GM12878 (cell line): ENCODE measurements at regions not wholly inside any gene's neighbourhood (a gene's known extent, or its start where the extent isn't known, plus 50 kb on each side); places are given as distances from the start of the nearest gene placed in this dataset.

Experiments
- ATAC-seq: fragments of 200-7000 bp; cut with Tn5 transposase; 3 replicates; pipeline ENCODE4 v1.9.1; 2020; ENCODE audit warnings: mild to moderate bottlenecking, moderate library complexity
- BruUV-seq: library from RNA; stranded (reverse); fragments of 400-500 nt; replicated peaks from 2 replicates; lab custom pipeline; 2021; lab: Mats Ljungman, UMichigan
- CTCF ChIA-PET: fragments of 300-600 bp; sonication (Branson Sonifier 250); formaldehyde crosslinking; extraction: SDS; loops from one replicate; lab custom pipeline; 2021; ENCODE audit warnings: inconsistent platforms; lab: Yijun Ruan, JAX
- POLR2A ChIA-PET: fragments of 350-600 bp; formaldehyde crosslinking; extraction: SDS; loops from one replicate; lab custom pipeline; 2021; ENCODE audit warnings: inconsistent platforms; lab: Charles Lee
- RAD21 ChIA-PET: fragments of 300-600 bp; sonication (Branson Sonifier 250); formaldehyde crosslinking; loops from one replicate; lab custom pipeline; 2023; ENCODE audit warnings: antibody characterized with exemption; ENCODE audit not compliant: unreplicated experiment; lab: Charles Lee
- SMC1A ChIA-PET: fragments of 300-600 bp; sonication (Branson Sonifier 250); formaldehyde crosslinking; loops from one replicate; lab custom pipeline; 2023; ENCODE audit not compliant: unreplicated experiment, uncharacterized antibody; lab: Charles Lee
- DNase-seq: peaks from one replicate; pipeline ENCODE4 v3.0.0-alpha.2; 2011; ENCODE audit warnings: low read depth, low spot score
- FAIRE-seq: peaks from 3 replicates; lab custom pipeline; 2011; peaks lifted over from hg19 to GRCh38; lab: Jason Lieb, UNC
- H2AFZ ChIP-seq: 2 replicates; pipeline ENCODE4 v1.6.0; 2011; ENCODE audit warnings: low read depth, low read length, control low read depth; ENCODE audit not compliant: control insufficient read depth
- H3K27ac ChIP-seq: 2 replicates; pipeline ENCODE4 v1.5.1; 2011; ENCODE audit warnings: control low read depth; ENCODE audit not compliant: control insufficient read depth, insufficient read depth
- H3K27me3 ChIP-seq, 2 experiments: replicated peaks in 1 of 2; 2 replicates each; pipeline versions ENCODE4 v1.6.0 to v1.6.1; 2011; ENCODE audit warnings: low read length in 1 of 2; ENCODE audit not compliant: control insufficient read depth in 2 of 2, insufficient read depth in 2 of 2
- H3K36me3 ChIP-seq, 2 experiments: 2 replicates each; pipeline ENCODE4 v1.5.1; 2011; ENCODE audit warnings: low read length in 1 of 2; ENCODE audit not compliant: control insufficient read depth in 2 of 2, insufficient read depth in 2 of 2
- H3K4me1 ChIP-seq: 2 replicates; pipeline ENCODE4 v1.6.1; 2011; ENCODE audit warnings: mild to moderate bottlenecking, low read length, moderate library complexity, mixed read lengths; ENCODE audit not compliant: control insufficient read depth, insufficient read depth
- H3K4me2 ChIP-seq: 2 replicates; pipeline ENCODE4 v1.6.0; 2011; ENCODE audit warnings: control low read depth; ENCODE audit not compliant: control insufficient read depth, insufficient read depth
- H3K4me3 ChIP-seq: fragments of 200-600 bp; sonication (generic); 2 replicates; pipeline ENCODE4 v1.5.1; 2016
- H3K79me2 ChIP-seq: 2 replicates; pipeline ENCODE4 v1.6.0; 2011; ENCODE audit warnings: low read length; ENCODE audit not compliant: control insufficient read depth, insufficient read depth
- H3K9ac ChIP-seq: 2 replicates; pipeline ENCODE4 v1.8.0; 2011; ENCODE audit warnings: low read length, control low read depth, mixed read lengths; ENCODE audit not compliant: control insufficient read depth, insufficient read depth
- H3K9me3 ChIP-seq: replicated peaks from 3 replicates; pipeline ENCODE4 v1.5.1; 2011; ENCODE audit warnings: mild to moderate bottlenecking, low read length; ENCODE audit not compliant: control insufficient read depth, insufficient read depth
- H4K20me1 ChIP-seq: 2 replicates; pipeline ENCODE4 v1.6.0; 2011; ENCODE audit not compliant: control insufficient read depth, insufficient read depth
- SUZ12 ChIP-seq: fragments of 200-600 bp; sonication (generic); IDR thresholded peaks from one replicate; pipeline ENCODE4 v1.6.1; 2018; ENCODE audit warnings: antibody characterized with exemption, mild to moderate bottlenecking; ENCODE audit not compliant: unreplicated experiment
- WGBS: methylation state at CpG from one replicate; pipeline ENCODE4 v1.1.6; 2016; ENCODE audit warnings: low lambda C conversion rate; ENCODE audit not compliant: insufficient replicate concordance, insufficient coverage; ENCODE audit errors: missing lambda C conversion rate; 5-methylcytosine and 5-hydroxymethylcytosine counted together
- in situ Hi-C: fragments of 300-500 bp; cut with MboI; formaldehyde crosslinking; loops from 9 replicates; pipeline ENCODE4 v1.14.3; 2018; ENCODE audit warnings: mixed read lengths
- intact Hi-C: fragments of 100-400 bp; cut with micrococcal nuclease; formaldehyde crosslinking; loops from one replicate; pipeline ENCODE4 v1.14.2; 2022; ENCODE audit not compliant: unreplicated experiment
- TF ChIP-seq, protein P1 (sequence below): fragments of 450-650 bp; IDR thresholded peaks from 2 replicates; pipeline ENCODE4 v1.6.1; 2018; ENCODE audit warnings: borderline replicate concordance, mild to moderate bottlenecking; ENCODE audit not compliant: partially characterized antibody
- TF ChIP-seq, protein P2 (sequence below): IDR thresholded peaks from 2 replicates; pipeline ENCODE4 v1.6.1; 2012; ENCODE audit warnings: mild to moderate bottlenecking, low read depth, low read length
- TF ChIP-seq, protein P3 (sequence below): IDR thresholded peaks from 2 replicates; pipeline ENCODE4 v1.6.1; 2012; ENCODE audit warnings: low read length, inconsistent platforms

DNA sequence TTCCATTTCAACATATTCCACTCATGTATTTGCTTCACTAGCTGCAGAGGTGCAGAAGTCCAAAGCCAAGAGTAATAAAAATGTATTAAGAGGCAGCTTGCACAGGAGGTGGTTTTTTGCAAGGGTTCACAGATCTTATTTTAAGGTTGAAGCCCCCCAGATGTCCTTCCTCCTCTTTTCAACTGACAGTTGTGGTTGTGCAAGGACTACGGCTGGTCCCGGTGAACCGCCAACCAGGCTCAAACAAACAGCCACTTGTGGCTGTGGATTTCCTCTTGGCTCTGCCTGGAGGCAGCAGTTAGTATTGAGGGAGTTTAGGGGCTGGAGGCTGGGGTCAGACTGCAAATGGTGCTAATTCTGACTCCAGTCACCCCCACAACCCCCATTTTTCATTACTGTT lies 240.7 kb upstream of the TBC1D5 start (continued):
- TF ChIP-seq, protein P1, sequence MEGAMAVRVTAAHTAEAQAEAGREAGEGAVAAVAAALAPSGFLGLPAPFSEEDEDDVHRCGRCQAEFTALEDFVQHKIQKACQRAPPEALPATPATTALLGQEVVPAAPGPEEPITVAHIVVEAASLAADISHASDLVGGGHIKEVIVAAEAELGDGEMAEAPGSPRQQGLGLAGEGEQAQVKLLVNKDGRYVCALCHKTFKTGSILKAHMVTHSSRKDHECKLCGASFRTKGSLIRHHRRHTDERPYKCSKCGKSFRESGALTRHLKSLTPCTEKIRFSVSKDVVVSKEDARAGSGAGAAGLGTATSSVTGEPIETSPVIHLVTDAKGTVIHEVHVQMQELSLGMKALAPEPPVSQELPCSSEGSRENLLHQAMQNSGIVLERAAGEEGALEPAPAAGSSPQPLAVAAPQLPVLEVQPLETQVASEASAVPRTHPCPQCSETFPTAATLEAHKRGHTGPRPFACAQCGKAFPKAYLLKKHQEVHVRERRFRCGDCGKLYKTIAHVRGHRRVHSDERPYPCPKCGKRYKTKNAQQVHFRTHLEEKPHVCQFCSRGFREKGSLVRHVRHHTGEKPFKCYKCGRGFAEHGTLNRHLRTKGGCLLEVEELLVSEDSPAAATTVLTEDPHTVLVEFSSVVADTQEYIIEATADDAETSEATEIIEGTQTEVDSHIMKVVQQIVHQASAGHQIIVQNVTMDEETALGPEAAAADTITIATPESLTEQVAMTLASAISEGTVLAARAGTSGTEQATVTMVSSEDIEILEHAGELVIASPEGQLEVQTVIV, result no peak
- TF ChIP-seq SUZ12, result no peak
- TF ChIP-seq, protein P2, sequence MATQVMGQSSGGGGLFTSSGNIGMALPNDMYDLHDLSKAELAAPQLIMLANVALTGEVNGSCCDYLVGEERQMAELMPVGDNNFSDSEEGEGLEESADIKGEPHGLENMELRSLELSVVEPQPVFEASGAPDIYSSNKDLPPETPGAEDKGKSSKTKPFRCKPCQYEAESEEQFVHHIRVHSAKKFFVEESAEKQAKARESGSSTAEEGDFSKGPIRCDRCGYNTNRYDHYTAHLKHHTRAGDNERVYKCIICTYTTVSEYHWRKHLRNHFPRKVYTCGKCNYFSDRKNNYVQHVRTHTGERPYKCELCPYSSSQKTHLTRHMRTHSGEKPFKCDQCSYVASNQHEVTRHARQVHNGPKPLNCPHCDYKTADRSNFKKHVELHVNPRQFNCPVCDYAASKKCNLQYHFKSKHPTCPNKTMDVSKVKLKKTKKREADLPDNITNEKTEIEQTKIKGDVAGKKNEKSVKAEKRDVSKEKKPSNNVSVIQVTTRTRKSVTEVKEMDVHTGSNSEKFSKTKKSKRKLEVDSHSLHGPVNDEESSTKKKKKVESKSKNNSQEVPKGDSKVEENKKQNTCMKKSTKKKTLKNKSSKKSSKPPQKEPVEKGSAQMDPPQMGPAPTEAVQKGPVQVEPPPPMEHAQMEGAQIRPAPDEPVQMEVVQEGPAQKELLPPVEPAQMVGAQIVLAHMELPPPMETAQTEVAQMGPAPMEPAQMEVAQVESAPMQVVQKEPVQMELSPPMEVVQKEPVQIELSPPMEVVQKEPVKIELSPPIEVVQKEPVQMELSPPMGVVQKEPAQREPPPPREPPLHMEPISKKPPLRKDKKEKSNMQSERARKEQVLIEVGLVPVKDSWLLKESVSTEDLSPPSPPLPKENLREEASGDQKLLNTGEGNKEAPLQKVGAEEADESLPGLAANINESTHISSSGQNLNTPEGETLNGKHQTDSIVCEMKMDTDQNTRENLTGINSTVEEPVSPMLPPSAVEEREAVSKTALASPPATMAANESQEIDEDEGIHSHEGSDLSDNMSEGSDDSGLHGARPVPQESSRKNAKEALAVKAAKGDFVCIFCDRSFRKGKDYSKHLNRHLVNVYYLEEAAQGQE, result no peak

DNA sequence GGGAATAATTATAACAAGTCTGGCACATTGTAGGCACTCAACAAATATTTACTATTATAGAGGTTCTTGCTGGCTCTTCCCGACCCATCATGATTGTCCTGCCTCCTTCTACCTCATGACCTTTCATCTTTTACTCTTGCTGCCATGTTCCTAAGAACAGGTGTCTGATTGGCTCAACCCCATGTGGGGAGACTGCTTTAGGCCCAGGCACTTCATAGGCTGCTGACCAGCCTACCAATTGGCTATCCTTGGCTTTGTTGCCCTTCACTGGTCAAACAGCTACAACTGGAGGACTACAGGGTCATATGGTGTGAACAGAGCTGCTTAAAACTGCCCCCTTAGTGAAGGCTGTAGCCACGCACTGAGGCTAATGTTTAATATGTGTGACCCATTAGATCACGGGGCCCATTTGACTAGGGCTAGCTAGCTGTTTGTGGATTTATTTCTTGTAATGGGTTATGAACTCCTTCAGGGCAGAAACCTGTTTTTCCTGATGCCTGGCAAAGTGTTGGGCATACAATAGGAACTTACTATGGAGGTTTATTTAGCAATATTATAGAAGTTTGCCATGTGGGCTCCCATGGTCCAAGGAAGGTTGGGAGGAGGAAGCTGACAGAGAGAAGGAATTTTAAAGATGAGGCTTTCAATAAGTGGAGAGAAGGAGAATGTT lies 239.9 kb upstream of the TBC1D5 start:
- no peak for DNase-seq
- intact Hi-C loops, result no loop called here
- WGBS, result 25% methylated on average over 3 of the region's 3 CpGs
- TF ChIP-seq, protein P3, sequence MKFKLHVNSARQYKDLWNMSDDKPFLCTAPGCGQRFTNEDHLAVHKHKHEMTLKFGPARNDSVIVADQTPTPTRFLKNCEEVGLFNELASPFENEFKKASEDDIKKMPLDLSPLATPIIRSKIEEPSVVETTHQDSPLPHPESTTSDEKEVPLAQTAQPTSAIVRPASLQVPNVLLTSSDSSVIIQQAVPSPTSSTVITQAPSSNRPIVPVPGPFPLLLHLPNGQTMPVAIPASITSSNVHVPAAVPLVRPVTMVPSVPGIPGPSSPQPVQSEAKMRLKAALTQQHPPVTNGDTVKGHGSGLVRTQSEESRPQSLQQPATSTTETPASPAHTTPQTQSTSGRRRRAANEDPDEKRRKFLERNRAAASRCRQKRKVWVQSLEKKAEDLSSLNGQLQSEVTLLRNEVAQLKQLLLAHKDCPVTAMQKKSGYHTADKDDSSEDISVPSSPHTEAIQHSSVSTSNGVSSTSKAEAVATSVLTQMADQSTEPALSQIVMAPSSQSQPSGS, result no peak
- TF ChIP-seq, protein P1, result no peak
- TF ChIP-seq, all 136 proteins: peak for 0
- no peaks in the 10 kb centered on the region for H3K4me1 ChIP-seq
- H3K4me2 ChIP-seq, result no peak overlapping the region
- in situ Hi-C loops, result no loop called here
- H4K20me1 ChIP-seq, result no peaks in the 10 kb centered on the region
- ChIA-PET CTCF (no interaction called here), SMC1A (interaction anchor here (1.4 kb wide), 1 partner anchor 9 kb away, joined by 3 read pairs; no protein-coding TSS in a partner anchor), RAD21 (no interaction called here), POLR2A (no interaction called here)
- no peak overlapping the region for H3K27ac ChIP-seq
- peaks cover 0 to 2% of the 10 kb centered on the region in 2 experiments for H3K27me3 ChIP-seq
- no peaks in the 10 kb centered on the region for H3K9me3 ChIP-seq
- BruUV-seq, result no TSS peak
- no peak overlapping the region for H3K4me3 ChIP-seq
- no peak overlapping the region for H2AFZ ChIP-seq
- FAIRE-seq, result no peak
- no peak overlapping the region for H3K9ac ChIP-seq
- H3K36me3 ChIP-seq, result no peaks in the 10 kb centered on the region
- no peak for ATAC-seq
- no peaks in the 10 kb centered on the region for H3K79me2 ChIP-seq
